PFSK-1 (cell line): ENCODE measurements at regions not wholly inside any gene's neighbourhood (a gene's known extent, or its start where the extent isn't known, plus 50 kb on each side); places are given as distances from the start of the nearest gene placed in this dataset.

ENCODE experiments used
- FOXP2 ChIP-seq: optimal IDR thresholded peaks from 2 replicates; pipeline ENCODE3; 2011; ENCODE audit warnings: borderline replicate concordance, control low read depth, inconsistent platforms; ENCODE audit not compliant: insufficient read depth; ENCODE audit errors: extremely low read length, extremely low read depth
- POLR2AphosphoS5 ChIP-seq: IDR thresholded peaks from 2 replicates; pipeline ENCODE4 v1.6.1; 2012; ENCODE audit warnings: low read depth, mild to moderate bottlenecking, control low read depth, low read length, moderate library complexity
- SIN3A ChIP-seq: IDR thresholded peaks from 2 replicates; pipeline ENCODE4 v1.6.1; 2012; ENCODE audit warnings: mild to moderate bottlenecking, low read length, moderate library complexity, borderline replicate concordance; ENCODE audit not compliant: insufficient read depth
- TAF1 ChIP-seq: IDR thresholded peaks from 2 replicates; pipeline ENCODE4 v1.6.1; 2012; ENCODE audit warnings: low read length, control low read depth, borderline replicate concordance; ENCODE audit not compliant: insufficient read depth
- TF ChIP-seq, protein P1 (sequence below), 2 experiments: IDR thresholded peaks; 2 replicates each; pipeline versions ENCODE4 v1.6.1 to v1.8.0; 2011 to 2012; ENCODE audit warnings: low read depth in 2 of 2, low read length in 2 of 2, control low read depth in 1 of 2, inconsistent platforms in 1 of 2, mild to moderate bottlenecking in 1 of 2, moderate library complexity in 1 of 2; ENCODE audit not compliant: insufficient read depth in 1 of 2

DNA sequence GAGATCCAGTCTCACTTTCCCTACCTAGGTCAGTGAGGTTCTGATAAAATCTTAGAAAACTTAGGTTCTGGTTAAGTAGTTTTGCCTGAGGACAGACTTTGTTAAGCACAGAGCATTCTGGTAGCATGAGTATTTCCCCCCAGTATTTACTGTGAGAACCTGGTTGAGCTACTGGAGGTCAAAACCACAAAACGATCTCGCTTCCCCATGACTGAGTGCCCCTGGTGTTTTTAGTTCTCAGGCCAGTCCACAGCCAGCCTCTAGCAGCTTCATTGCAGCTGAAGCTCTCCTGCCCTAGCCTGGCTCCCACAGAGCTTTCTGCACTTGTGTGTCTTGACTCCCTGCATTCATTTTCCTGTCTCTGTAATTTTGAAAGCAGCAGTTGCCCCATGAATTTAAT, 1138.2 kb downstream of the UQCRFS1 start:
- TF ChIP-seq, protein P1, sequence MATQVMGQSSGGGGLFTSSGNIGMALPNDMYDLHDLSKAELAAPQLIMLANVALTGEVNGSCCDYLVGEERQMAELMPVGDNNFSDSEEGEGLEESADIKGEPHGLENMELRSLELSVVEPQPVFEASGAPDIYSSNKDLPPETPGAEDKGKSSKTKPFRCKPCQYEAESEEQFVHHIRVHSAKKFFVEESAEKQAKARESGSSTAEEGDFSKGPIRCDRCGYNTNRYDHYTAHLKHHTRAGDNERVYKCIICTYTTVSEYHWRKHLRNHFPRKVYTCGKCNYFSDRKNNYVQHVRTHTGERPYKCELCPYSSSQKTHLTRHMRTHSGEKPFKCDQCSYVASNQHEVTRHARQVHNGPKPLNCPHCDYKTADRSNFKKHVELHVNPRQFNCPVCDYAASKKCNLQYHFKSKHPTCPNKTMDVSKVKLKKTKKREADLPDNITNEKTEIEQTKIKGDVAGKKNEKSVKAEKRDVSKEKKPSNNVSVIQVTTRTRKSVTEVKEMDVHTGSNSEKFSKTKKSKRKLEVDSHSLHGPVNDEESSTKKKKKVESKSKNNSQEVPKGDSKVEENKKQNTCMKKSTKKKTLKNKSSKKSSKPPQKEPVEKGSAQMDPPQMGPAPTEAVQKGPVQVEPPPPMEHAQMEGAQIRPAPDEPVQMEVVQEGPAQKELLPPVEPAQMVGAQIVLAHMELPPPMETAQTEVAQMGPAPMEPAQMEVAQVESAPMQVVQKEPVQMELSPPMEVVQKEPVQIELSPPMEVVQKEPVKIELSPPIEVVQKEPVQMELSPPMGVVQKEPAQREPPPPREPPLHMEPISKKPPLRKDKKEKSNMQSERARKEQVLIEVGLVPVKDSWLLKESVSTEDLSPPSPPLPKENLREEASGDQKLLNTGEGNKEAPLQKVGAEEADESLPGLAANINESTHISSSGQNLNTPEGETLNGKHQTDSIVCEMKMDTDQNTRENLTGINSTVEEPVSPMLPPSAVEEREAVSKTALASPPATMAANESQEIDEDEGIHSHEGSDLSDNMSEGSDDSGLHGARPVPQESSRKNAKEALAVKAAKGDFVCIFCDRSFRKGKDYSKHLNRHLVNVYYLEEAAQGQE (IDR thresholded peaks at IDR 0.05; ENCODE audit: insufficient read depth in 1 of 2, low read depth in 2 of 2, low read length in 2 of 2): no peak
- TF ChIP-seq POLR2AphosphoS5: no peak
- TF ChIP-seq SIN3A: no peak
- TF ChIP-seq FOXP2: no peak
- TF ChIP-seq TAF1: no peak

DNA sequence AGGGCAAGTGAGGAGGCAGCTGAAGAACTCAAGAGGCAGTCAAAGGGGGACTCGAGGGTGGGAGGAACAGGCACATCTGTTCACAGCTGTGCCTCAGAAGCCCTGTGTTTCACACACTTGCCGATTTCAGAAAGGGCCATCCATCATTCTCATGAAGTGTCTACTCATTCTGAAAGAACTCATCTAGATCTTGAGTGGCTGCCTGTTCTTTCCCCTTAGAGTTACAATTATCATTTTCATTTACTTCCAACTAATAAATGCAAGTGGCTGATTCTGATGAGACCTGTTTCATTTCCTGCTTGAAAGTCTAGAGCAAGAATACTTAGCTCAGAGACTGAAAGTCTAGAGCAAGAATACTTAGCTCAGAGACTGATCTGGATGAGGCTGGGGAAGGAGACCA, 1145.1 kb downstream of the UQCRFS1 start:
- TF ChIP-seq POLR2AphosphoS5: no peak
- TF ChIP-seq, protein P1 (IDR thresholded peaks at IDR 0.05; ENCODE audit: insufficient read depth in 1 of 2, low read depth in 2 of 2, low read length in 2 of 2): no peak

DNA sequence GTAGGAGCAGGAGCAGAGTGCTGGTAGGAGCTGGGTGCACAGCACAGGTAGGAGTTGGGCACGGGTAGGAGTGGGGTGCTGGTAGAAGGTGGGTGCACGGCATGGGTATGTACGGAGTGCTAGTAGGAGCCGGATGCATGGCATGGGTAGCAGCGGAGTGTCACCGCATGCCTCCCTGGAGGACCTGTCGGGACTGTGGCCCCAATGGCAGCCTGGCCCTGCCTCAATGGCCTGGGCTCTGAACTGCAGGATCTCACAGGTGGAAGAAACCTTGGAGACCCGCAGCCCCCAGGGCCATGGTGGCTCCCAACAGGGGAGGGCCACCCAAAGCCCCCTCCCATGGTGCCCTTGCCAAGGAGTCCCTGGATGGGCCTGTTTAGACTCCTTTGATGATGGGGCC, 1146.0 kb downstream of the UQCRFS1 start:
- no peak for TF ChIP-seq SIN3A
- no peak for TF ChIP-seq FOXP2
- no peak for TF ChIP-seq POLR2AphosphoS5
- TF ChIP-seq, protein P1 (IDR thresholded peaks at IDR 0.05; ENCODE audit: insufficient read depth in 1 of 2, low read depth in 2 of 2, low read length in 2 of 2): no peak
- no peak for TF ChIP-seq TAF1

DNA sequence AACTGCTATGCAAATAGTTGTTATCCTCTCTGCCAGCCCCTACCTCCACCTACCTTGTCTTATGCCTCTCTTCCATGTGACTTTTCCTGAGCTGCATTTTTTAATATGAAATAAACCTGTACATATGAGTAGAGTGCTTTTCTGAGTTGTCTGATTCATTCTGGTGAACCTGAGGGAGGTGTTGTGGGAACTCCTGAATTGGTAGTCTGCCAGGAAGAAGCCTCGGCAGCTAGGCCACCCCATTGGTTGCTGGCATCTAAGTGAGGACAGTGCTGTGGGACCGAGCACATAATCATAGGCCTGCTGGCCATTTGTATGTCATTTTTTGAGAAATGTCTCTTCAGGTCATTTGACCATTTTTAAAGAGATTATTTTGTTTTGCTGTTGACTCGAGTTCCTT, 1146.8 kb downstream of the UQCRFS1 start:
- TF ChIP-seq FOXP2 (no peak), POLR2AphosphoS5 (no peak), TAF1 (no peak), SIN3A (no peak)
- TF ChIP-seq, protein P1 (IDR thresholded peaks at IDR 0.05; ENCODE audit: insufficient read depth in 1 of 2, low read depth in 2 of 2, low read length in 2 of 2): no peak

DNA sequence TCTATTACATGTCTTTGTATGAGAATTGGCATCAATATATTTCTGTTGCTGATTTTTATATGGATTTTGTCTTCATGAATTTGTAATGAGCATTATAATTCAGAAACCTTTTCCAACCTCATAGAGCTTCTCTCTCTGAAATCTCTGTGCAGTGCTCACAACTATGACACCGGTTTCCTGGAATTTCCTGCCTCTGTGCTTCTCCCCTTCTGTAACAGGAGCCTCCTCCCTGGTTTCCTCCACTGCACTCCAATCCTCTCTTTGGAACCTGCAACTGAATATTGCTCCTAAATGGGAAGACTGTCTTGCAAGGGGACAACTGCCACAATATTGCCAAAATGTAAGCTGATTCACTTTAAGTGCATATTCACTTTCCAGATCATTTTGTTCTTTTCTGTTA, 1147.9 kb downstream of the UQCRFS1 start:
- TF ChIP-seq, protein P1 (IDR thresholded peaks at IDR 0.05; ENCODE audit: insufficient read depth in 1 of 2, low read depth in 2 of 2, low read length in 2 of 2): no peak
